ENCODE measurements at regions not wholly inside any gene's neighbourhood (a gene's known extent, or its start where the extent isn't known, plus 50 kb on each side); places are given as distances from the start of the nearest gene placed in this dataset.

GRCh38 chr14:84037593-84037992 is 1492.4 kb upstream of the FLRT2 start:
- H3K27me3 ChIP-seq (ENCODE audit: insufficient read depth, low read depth, low read length), result no peaks in the 10 kb centered on the region
- no peak overlapping the region for H2AFZ ChIP-seq (ENCODE audit: low read depth, low read length)
- no peaks in the 10 kb centered on the region for H3K9me3 ChIP-seq (ENCODE audit: low read length)
- no peaks in the 10 kb centered on the region for H4K20me1 ChIP-seq (ENCODE audit: insufficient read depth)
- H3K4me2 ChIP-seq (ENCODE audit: low read length), result no peak overlapping the region
- H3K79me2 ChIP-seq (replicated peaks; ENCODE audit: insufficient read depth, low read length), result no peaks in the 10 kb centered on the region
- H3K9ac ChIP-seq (ENCODE audit: low read length), result no peak overlapping the region
- H3F3A ChIP-seq (ENCODE audit: insufficient read depth, low read length, poor library complexity, severe bottlenecking), result no peaks in the 10 kb centered on the region
- H3K4me3 ChIP-seq (ENCODE audit: low read length), result no peak overlapping the region
- H3K36me3 ChIP-seq (ENCODE audit: insufficient read depth, low read length), result no peaks in the 10 kb centered on the region
- no peak for TF ChIP-seq MXI1 (conservative IDR thresholded peaks at IDR 0.05; ENCODE audit: poor library complexity, severe bottlenecking)
- no peak for TF ChIP-seq SMC3 (conservative IDR thresholded peaks at IDR 0.05; ENCODE audit: poor library complexity)
- TF ChIP-seq REST (IDR thresholded peaks at IDR 0.05; ENCODE audit: borderline replicate concordance), result peak; percentile 65
- no peak for TF ChIP-seq CTCF (IDR thresholded peaks at IDR 0.05; ENCODE audit: poor library complexity, severe bottlenecking)
- no peak for TF ChIP-seq TAF1 (IDR thresholded peaks at IDR 0.05; ENCODE audit: low read depth)
- TF ChIP-seq POLR2AphosphoS5 (IDR thresholded peaks at IDR 0.05), result no peak
- H3K9me2 ChIP-seq (ENCODE audit: insufficient read depth, low read length), result no peaks in the 10 kb centered on the region
- H3K27ac ChIP-seq (ENCODE audit: low read length), result no peak overlapping the region

- no peak overlapping the region for H3K4me2 ChIP-seq (ENCODE audit: low read length)
- H3K27ac ChIP-seq (ENCODE audit: low read length), result no peak overlapping the region
- no peaks in the 10 kb centered on the region for H3K27me3 ChIP-seq (ENCODE audit: insufficient read depth, low read depth, low read length)
- no peaks in the 10 kb centered on the region for H3F3A ChIP-seq (ENCODE audit: insufficient read depth, low read length, poor library complexity, severe bottlenecking)
- H3K79me2 ChIP-seq (replicated peaks; ENCODE audit: insufficient read depth, low read length), result no peaks in the 10 kb centered on the region
- no peak overlapping the region for H3K4me3 ChIP-seq (ENCODE audit: low read length)
- no peak overlapping the region for H3K9ac ChIP-seq (ENCODE audit: low read length)
- TF ChIP-seq REST (IDR thresholded peaks at IDR 0.05; ENCODE audit: borderline replicate concordance) (no peak), RAD21 (conservative IDR thresholded peaks at IDR 0.05) (no peak), EZH2 (IDR thresholded peaks at IDR 0.05; ENCODE audit: borderline replicate concordance, insufficient read depth, low read length, poor library complexity, severe bottlenecking) (no peak), POLR2AphosphoS5 (IDR thresholded peaks at IDR 0.05) (no peak), TAF1 (IDR thresholded peaks at IDR 0.05; ENCODE audit: low read depth) (no peak), SMC3 (conservative IDR thresholded peaks at IDR 0.05; ENCODE audit: poor library complexity) (no peak), EP300 (conservative IDR thresholded peaks at IDR 0.05; ENCODE audit: poor library complexity, severe bottlenecking) (no peak), CTCF (IDR thresholded peaks at IDR 0.05; ENCODE audit: poor library complexity, severe bottlenecking) (no peak), MXI1 (conservative IDR thresholded peaks at IDR 0.05; ENCODE audit: poor library complexity, severe bottlenecking) (no peak)
- H3K9me2 ChIP-seq (ENCODE audit: insufficient read depth, low read length), result no peaks in the 10 kb centered on the region
- no peaks in the 10 kb centered on the region for H4K20me1 ChIP-seq (ENCODE audit: insufficient read depth)
- no peaks in the 10 kb centered on the region for H3K36me3 ChIP-seq (ENCODE audit: insufficient read depth, low read length)
- no peaks in the 10 kb centered on the region for H3K9me3 ChIP-seq (ENCODE audit: low read length)
- no peak overlapping the region for H2AFZ ChIP-seq (ENCODE audit: low read depth, low read length)
These were observed 1489.8 kb upstream of the FLRT2 start for GRCh38 chr14:84040101-84040500.
